ENCODE measurements at regions not wholly inside any gene's neighbourhood (a gene's known extent, or its start where the extent isn't known, plus 50 kb on each side); places are given as distances from the start of the nearest gene placed in this dataset.

- H3K4me1 ChIP-seq (ENCODE audit: control insufficient read depth, insufficient read depth, low read length): no peaks in the 10 kb centered on the region
- no peak for DNase-seq
- no peaks in the 10 kb centered on the region for H3K9me3 ChIP-seq (ENCODE audit: control insufficient read depth, low read depth, low read length)
- 100% methylated on average over 1 of the region's 3 CpGs for WGBS (ENCODE audit: insufficient coverage, low lambda C conversion rate)
- no peaks in the 10 kb centered on the region for H3K36me3 ChIP-seq (ENCODE audit: control insufficient read depth, insufficient read depth, low read length)
- H3K27me3 ChIP-seq (ENCODE audit: control insufficient read depth, insufficient read depth, low read length): no peaks in the 10 kb centered on the region
- no peak overlapping the region for H3K27ac ChIP-seq (ENCODE audit: low read length)
- no peak overlapping the region for H3K4me3 ChIP-seq (ENCODE audit: low read length)
Measured at GRCh38 chr4:92136434-92136833, 167.3 kb upstream of the GRID2 start.

GRCh38 chr4:92163348-92163747 is 140.4 kb upstream of the GRID2 start:
- DNase-seq: no peak
- Histone ChIP-seq H3K36me3 (ENCODE audit: control insufficient read depth, insufficient read depth, low read length) (no peaks in the 10 kb centered on the region), H3K4me3 (ENCODE audit: low read length) (no peak overlapping the region), H3K27ac (ENCODE audit: low read length) (no peak overlapping the region), H3K9me3 (ENCODE audit: control insufficient read depth, low read depth, low read length) (peaks cover 6% of the 10 kb centered on the region), H3K4me1 (ENCODE audit: control insufficient read depth, insufficient read depth, low read length) (no peaks in the 10 kb centered on the region), H3K27me3 (ENCODE audit: control insufficient read depth, insufficient read depth, low read length) (no peaks in the 10 kb centered on the region)
- WGBS (ENCODE audit: insufficient coverage, low lambda C conversion rate): no CpG with 5 or more reads among the region's 2 CpGs

GRCh38 chr4:92170340-92170739 is 133.4 kb upstream of the GRID2 start:
- Histone ChIP-seq H3K36me3 (ENCODE audit: control insufficient read depth, insufficient read depth, low read length) (no peaks in the 10 kb centered on the region), H3K27me3 (ENCODE audit: control insufficient read depth, insufficient read depth, low read length) (no peaks in the 10 kb centered on the region), H3K4me1 (ENCODE audit: control insufficient read depth, insufficient read depth, low read length) (no peaks in the 10 kb centered on the region), H3K27ac (ENCODE audit: low read length) (no peak overlapping the region), H3K9me3 (ENCODE audit: control insufficient read depth, low read depth, low read length) (peaks cover 3% of the 10 kb centered on the region), H3K4me3 (ENCODE audit: low read length) (no peak overlapping the region)
- no peak for DNase-seq
- 83% methylated on average over 1 of the region's 2 CpGs for WGBS (ENCODE audit: insufficient coverage, low lambda C conversion rate)

- H3K4me3 ChIP-seq (ENCODE audit: low read length): no peak overlapping the region
- H3K9me3 ChIP-seq (ENCODE audit: control insufficient read depth, low read depth, low read length): peaks cover under 1% of the 10 kb centered on the region
- no peaks in the 10 kb centered on the region for H3K27me3 ChIP-seq (ENCODE audit: control insufficient read depth, insufficient read depth, low read length)
- no CpG with 5 or more reads among the region's 1 CpG for WGBS (ENCODE audit: insufficient coverage, low lambda C conversion rate)
- H3K27ac ChIP-seq (ENCODE audit: low read length): no peak overlapping the region
- no peaks in the 10 kb centered on the region for H3K4me1 ChIP-seq (ENCODE audit: control insufficient read depth, insufficient read depth, low read length)
- DNase-seq: no peak
- no peaks in the 10 kb centered on the region for H3K36me3 ChIP-seq (ENCODE audit: control insufficient read depth, insufficient read depth, low read length)
Measured at GRCh38 chr4:92172203-92172602, 131.6 kb upstream of the GRID2 start.

- DNase-seq: no peak
- Histone ChIP-seq H3K36me3 (ENCODE audit: control insufficient read depth, insufficient read depth, low read length) (no peaks in the 10 kb centered on the region), H3K9me3 (ENCODE audit: control insufficient read depth, low read depth, low read length) (no peaks in the 10 kb centered on the region), H3K27me3 (ENCODE audit: control insufficient read depth, insufficient read depth, low read length) (no peaks in the 10 kb centered on the region), H3K4me3 (ENCODE audit: low read length) (no peak overlapping the region), H3K27ac (ENCODE audit: low read length) (no peak overlapping the region), H3K4me1 (ENCODE audit: control insufficient read depth, insufficient read depth, low read length) (no peaks in the 10 kb centered on the region)
- no CpG with 5 or more reads among the region's 1 CpG for WGBS (ENCODE audit: insufficient coverage, low lambda C conversion rate)
Measured at GRCh38 chr4:92175250-92175649, 128.5 kb upstream of the GRID2 start.

GRCh38 chr4:92182006-92182735 is 121.6 kb upstream of the GRID2 start:
- Histone ChIP-seq H3K4me1 (ENCODE audit: control insufficient read depth, insufficient read depth, low read length) (no peaks in the 10 kb centered on the region), H3K9me3 (ENCODE audit: control insufficient read depth, low read depth, low read length) (peaks cover 14% of the 10 kb centered on the region), H3K27ac (ENCODE audit: low read length) (no peak overlapping the region), H3K4me3 (ENCODE audit: low read length) (no peak overlapping the region), H3K36me3 (ENCODE audit: control insufficient read depth, insufficient read depth, low read length) (no peaks in the 10 kb centered on the region), H3K27me3 (ENCODE audit: control insufficient read depth, insufficient read depth, low read length) (no peaks in the 10 kb centered on the region)
- DNase-seq: no peak
- WGBS (ENCODE audit: insufficient coverage, low lambda C conversion rate): 100% methylated on average over 1 of the region's 36 CpGs

- Histone ChIP-seq H3K27me3 (ENCODE audit: control insufficient read depth, insufficient read depth, low read length) (no peaks in the 10 kb centered on the region), H3K9me3 (ENCODE audit: control insufficient read depth, low read depth, low read length) (peaks cover 14% of the 10 kb centered on the region), H3K27ac (ENCODE audit: low read length) (no peak overlapping the region), H3K36me3 (ENCODE audit: control insufficient read depth, insufficient read depth, low read length) (no peaks in the 10 kb centered on the region), H3K4me3 (ENCODE audit: low read length) (no peak overlapping the region), H3K4me1 (ENCODE audit: control insufficient read depth, insufficient read depth, low read length) (no peaks in the 10 kb centered on the region)
- DNase-seq: no peak
- WGBS (ENCODE audit: insufficient coverage, low lambda C conversion rate): no CpG with 5 or more reads among the region's 33 CpGs
Measured at GRCh38 chr4:92182736-92183407, 120.9 kb upstream of the GRID2 start.

- Histone ChIP-seq H3K4me1 (ENCODE audit: control insufficient read depth, insufficient read depth, low read length) (no peaks in the 10 kb centered on the region), H3K27me3 (ENCODE audit: control insufficient read depth, insufficient read depth, low read length) (no peaks in the 10 kb centered on the region), H3K4me3 (ENCODE audit: low read length) (no peak overlapping the region), H3K36me3 (ENCODE audit: control insufficient read depth, insufficient read depth, low read length) (no peaks in the 10 kb centered on the region), H3K9me3 (ENCODE audit: control insufficient read depth, low read depth, low read length) (peaks cover 14% of the 10 kb centered on the region), H3K27ac (ENCODE audit: low read length) (no peak overlapping the region)
- no CpG with 5 or more reads among the region's 13 CpGs for WGBS (ENCODE audit: insufficient coverage, low lambda C conversion rate)
- no peak for DNase-seq
Measured at GRCh38 chr4:92183825-92184224, 119.9 kb upstream of the GRID2 start.

- WGBS (ENCODE audit: insufficient coverage, low lambda C conversion rate): no CpG with 5 or more reads among the region's 2 CpGs
- H3K27me3 ChIP-seq (ENCODE audit: control insufficient read depth, insufficient read depth, low read length): no peaks in the 10 kb centered on the region
- H3K9me3 ChIP-seq (ENCODE audit: control insufficient read depth, low read depth, low read length): peaks cover 14% of the 10 kb centered on the region
- DNase-seq: no peak
- no peaks in the 10 kb centered on the region for H3K36me3 ChIP-seq (ENCODE audit: control insufficient read depth, insufficient read depth, low read length)
- no peaks in the 10 kb centered on the region for H3K4me1 ChIP-seq (ENCODE audit: control insufficient read depth, insufficient read depth, low read length)
- no peak overlapping the region for H3K27ac ChIP-seq (ENCODE audit: low read length)
- no peak overlapping the region for H3K4me3 ChIP-seq (ENCODE audit: low read length)
Measured at GRCh38 chr4:92184566-92184965, 119.2 kb upstream of the GRID2 start.

- H3K27ac ChIP-seq (ENCODE audit: low read length): no peak overlapping the region
- H3K36me3 ChIP-seq (ENCODE audit: control insufficient read depth, insufficient read depth, low read length): no peaks in the 10 kb centered on the region
- H3K4me3 ChIP-seq (ENCODE audit: low read length): no peak overlapping the region
- peaks cover 14% of the 10 kb centered on the region for H3K9me3 ChIP-seq (ENCODE audit: control insufficient read depth, low read depth, low read length)
- WGBS (ENCODE audit: insufficient coverage, low lambda C conversion rate): 100% methylated on average over 1 of the region's 2 CpGs
- no peaks in the 10 kb centered on the region for H3K27me3 ChIP-seq (ENCODE audit: control insufficient read depth, insufficient read depth, low read length)
- H3K4me1 ChIP-seq (ENCODE audit: control insufficient read depth, insufficient read depth, low read length): no peaks in the 10 kb centered on the region
- DNase-seq: no peak
Measured at GRCh38 chr4:92186239-92186638, 117.5 kb upstream of the GRID2 start.

GRCh38 chr4:92189146-92189545 is 114.6 kb upstream of the GRID2 start:
- Histone ChIP-seq H3K4me1 (ENCODE audit: control insufficient read depth, insufficient read depth, low read length) (no peaks in the 10 kb centered on the region), H3K27ac (ENCODE audit: low read length) (no peak overlapping the region), H3K4me3 (ENCODE audit: low read length) (no peak overlapping the region), H3K9me3 (ENCODE audit: control insufficient read depth, low read depth, low read length) (no peaks in the 10 kb centered on the region), H3K36me3 (ENCODE audit: control insufficient read depth, insufficient read depth, low read length) (no peaks in the 10 kb centered on the region), H3K27me3 (ENCODE audit: control insufficient read depth, insufficient read depth, low read length) (no peaks in the 10 kb centered on the region)
- DNase-seq: no peak
